HG02973 (cell line): ENCODE measurements at regions not wholly inside any gene's neighbourhood (a gene's known extent, or its start where the extent isn't known, plus 50 kb on each side); places are given as distances from the start of the nearest gene placed in this dataset.
"Not testable (repeated sequence)": the region's sequence is repeated elsewhere in the genome, so short reads cannot be mapped to it uniquely, and the experiment has no call there.

ENCODE experiments used
- ATAC-seq: cut with Tn5 transposase; IDR thresholded peaks from one replicate; pipeline ENCODE4 v1.9.1; 2021; ENCODE audit warnings: moderate library complexity; ENCODE audit not compliant: unreplicated experiment

GRCh38 chr14:53242898-53243297 lies 89.8 kb upstream of the DDHD1 start:
- ATAC-seq = not testable (repeated sequence)

- ATAC-seq = no peak
Observed at GRCh38 chr14:53237488-53237887, 84.4 kb upstream of the DDHD1 start.

DNA sequence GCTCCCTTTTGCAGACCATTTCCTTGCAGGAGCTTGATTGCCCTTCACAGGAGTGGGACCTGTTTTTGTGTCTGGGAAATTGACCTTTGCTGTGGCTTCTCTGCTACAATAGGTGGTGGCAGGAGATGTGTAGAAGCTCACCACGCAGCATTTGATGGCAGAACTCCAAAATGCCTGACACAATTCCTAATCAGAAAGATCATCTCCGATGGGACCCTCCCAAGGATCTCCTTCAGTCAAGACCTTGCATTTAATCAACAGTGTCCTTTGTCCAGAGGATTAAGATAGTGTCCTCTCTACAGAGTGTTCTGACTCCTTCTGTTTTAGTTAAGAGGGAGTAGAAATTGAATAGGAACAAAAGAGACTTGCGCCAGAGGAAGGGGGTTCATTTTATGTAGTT lies 83.6 kb upstream of the DDHD1 start:
- no peak for ATAC-seq

GRCh38 chr14:53231171-53231570 lies 78.0 kb upstream of the DDHD1 start:
- ATAC-seq = no peak

DNA sequence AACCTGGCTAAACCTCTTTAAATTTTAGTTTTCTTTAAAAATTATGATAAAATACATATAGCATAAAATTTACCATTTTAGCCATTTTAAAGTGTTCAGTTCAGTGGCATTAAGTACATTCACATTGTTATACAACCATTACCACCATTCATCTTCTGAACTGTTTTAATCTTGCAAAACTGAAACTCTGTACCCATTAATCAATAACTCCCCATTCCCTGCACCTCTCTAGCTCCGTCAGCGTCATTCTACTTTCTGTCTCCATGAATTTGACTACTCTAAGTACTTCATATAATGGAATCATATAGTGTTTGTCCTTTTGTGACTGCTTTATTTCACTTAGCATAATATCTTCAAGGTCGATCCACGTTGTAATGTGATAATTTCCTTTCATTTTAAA lies 75.8 kb upstream of the DDHD1 start:
- no peak for ATAC-seq

- no peak for ATAC-seq
Observed at GRCh38 chr14:53227154-53227718, 74.1 kb upstream of the DDHD1 start.

DNA sequence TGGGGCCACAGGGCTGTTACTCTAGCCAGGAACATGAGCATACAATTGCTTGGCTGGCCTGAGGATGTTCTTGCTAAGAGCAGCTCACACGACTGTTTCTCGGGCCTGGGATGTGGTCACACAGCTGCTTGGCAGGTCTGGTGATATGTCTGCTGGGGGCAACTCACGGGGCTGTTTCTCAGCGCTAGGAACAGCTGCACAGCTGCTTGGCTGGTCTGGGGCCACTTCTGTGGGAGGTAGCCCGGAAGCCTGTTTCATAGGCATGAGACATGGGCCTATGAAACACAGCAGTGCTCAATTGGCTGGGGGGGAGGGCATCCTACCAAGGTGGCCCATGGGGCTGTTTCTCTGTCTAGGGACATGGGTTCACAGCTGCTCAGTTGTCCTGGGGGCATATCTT lies 73.4 kb upstream of the DDHD1 start:
- no peak for ATAC-seq

DNA sequence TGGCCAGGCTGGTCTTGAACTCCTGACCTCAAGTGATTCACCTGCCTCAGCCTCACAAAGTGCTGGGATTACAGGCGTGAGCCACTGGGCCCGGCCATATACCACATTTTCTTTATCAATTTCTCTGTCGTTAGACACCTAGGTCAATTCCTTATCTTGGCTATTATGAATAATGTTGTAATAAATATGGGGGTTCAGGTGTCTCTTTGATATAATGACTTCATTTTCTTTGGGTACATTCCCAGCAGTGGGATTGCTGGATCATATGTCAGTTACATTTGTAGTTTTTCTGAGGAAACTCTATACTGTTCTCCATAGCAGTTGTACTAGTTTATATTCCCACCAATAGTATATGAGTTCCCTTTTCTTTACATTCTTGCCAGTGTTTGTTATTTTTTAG lies 67.8 kb upstream of the DDHD1 start:
- ATAC-seq = no peak

- no peak for ATAC-seq
Observed at GRCh38 chr14:53218161-53218560, 65.0 kb upstream of the DDHD1 start.

DNA sequence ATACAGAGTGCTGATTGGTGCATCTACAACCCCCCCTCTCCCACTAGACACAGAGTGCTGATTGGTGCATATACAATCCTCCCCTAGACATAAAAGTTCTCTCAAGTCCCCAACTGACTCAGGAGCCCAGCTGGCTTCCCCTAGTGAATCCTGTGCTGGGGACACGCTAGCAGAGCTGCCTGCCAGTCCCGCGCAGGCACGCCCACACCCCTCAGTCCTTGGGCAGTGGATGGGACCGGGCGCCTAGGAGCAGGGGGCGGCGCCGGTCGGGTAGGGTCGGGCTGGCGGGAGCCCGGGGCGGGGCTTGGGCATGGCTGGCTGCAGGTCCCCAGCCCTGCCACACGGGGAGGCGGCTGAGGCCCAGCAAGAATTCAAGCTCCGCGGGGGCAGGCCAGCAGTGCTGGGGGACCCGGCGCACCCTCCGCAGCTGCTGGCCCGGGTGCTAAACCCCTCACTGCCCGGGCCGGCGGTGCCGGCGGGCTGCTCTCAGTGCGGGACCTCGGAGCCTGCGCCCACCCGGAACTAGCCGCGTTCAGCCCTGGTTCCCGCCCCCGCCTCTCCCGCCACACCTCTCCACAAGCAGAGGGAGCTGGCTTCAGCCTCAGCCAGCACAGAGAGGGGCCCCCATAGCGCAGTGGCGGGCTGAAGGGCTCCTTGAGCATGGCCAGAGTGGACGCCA lies 64.3 kb upstream of the DDHD1 start:
- peak; percentile 99 for ATAC-seq

DNA sequence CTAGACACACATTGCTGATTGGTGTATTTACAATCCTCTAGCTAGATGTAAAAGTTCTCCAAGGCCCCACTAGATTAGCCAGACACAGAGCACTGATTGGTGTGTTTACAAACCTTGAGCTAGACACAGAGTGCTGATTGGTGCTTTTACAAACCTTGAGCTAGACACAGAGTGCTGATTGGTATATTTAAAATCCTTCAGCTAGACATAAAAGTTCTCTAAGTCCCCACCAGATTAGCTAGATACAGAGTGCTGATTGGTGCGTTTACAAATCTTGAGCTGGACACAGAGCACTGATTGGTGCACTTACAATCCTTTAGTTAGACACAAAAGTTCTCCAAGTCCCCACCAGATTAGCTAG lies 63.8 kb upstream of the DDHD1 start:
- ATAC-seq = not testable (repeated sequence)

GRCh38 chr14:53216478-53216877 lies 63.4 kb upstream of the DDHD1 start:
- not testable (repeated sequence) for ATAC-seq

DNA sequence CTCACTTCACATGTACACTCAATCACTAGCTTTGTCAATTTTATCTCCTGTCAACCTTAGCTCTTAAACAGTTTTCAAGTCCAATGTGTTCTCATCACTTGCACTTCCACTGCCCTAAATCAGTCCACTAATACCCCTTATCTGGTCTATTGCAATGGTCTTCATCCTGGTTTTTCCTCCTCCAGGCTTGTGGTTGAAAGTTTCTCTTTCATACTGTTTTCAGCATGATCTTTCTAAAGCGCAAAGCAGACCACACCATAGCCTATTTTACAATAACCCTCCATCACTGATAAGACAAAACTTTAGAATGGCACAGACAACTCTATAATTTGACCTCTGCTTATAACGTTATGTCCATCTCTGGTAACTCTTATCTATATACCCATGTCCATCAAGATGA lies 62.0 kb upstream of the DDHD1 start:
- no peak for ATAC-seq

- no peak for ATAC-seq
Observed at GRCh38 chr14:53214384-53214783, 61.3 kb upstream of the DDHD1 start.

- no peak for ATAC-seq
Observed at GRCh38 chr14:53213761-53214160, 60.6 kb upstream of the DDHD1 start.

- no peak for ATAC-seq
Observed at GRCh38 chr14:53209370-53209769, 56.2 kb upstream of the DDHD1 start.
